ENCODE measurements at regions not wholly inside any gene's neighbourhood (a gene's known extent, or its start where the extent isn't known, plus 50 kb on each side); places are given as distances from the start of the nearest gene placed in this dataset.

- TF ChIP-seq CTCF (IDR thresholded peaks at IDR 0.05 in 8 of 11, conservative IDR thresholded peaks at IDR 0.05 in 3 of 11) (no peak), POLR2AphosphoS5 (IDR thresholded peaks at IDR 0.05) (no peak), POLR2A (IDR thresholded peaks at IDR 0.05) (no peak)
Observed at GRCh38 chr5:167585184-167585583, 706.3 kb upstream of the WWC1 start.
